IMR-90 (cell line): ENCODE measurements at regions not wholly inside any gene's neighbourhood (a gene's known extent, or its start where the extent isn't known, plus 50 kb on each side); places are given as distances from the start of the nearest gene placed in this dataset.

Source experiments
- ATAC-seq: fragments of 200-7000 bp; cut with Tn5 transposase; 2 replicates; pipeline ENCODE4 v1.9.1; 2020; ENCODE audit warnings: low read depth, mild to moderate bottlenecking, moderate library complexity
- BruUV-seq: library from RNA; stranded (reverse); fragments of 400-500 nt; replicated peaks from 2 replicates; lab custom pipeline; 2021; lab: Mats Ljungman, UMichigan
- CTCF ChIA-PET: fragments of 300-600 bp; formaldehyde crosslinking; extraction: SDS; loops from one replicate; lab custom pipeline; 2021; ENCODE audit warnings: antibody characterized with exemption; lab: Yijun Ruan, JAX
- POLR2A ChIA-PET: fragments of 300-600 bp; sonication (Branson Sonifier 250); formaldehyde crosslinking; loops from one replicate; lab custom pipeline; 2022; ENCODE audit warnings: antibody characterized with exemption; ENCODE audit not compliant: unreplicated experiment; lab: Charles Lee
- DNase-seq: peaks from one replicate; pipeline ENCODE4 v3.0.0; 2013
- H2AFZ ChIP-seq: replicated peaks from 2 replicates; pipeline ENCODE3; 2013; ENCODE audit warnings: low read length, mild to moderate bottlenecking; ENCODE audit not compliant: poor library complexity
- H2AK5ac ChIP-seq: 2 replicates; pipeline ENCODE4 v1.6.1; 2013; ENCODE audit warnings: low read depth, low read length, inconsistent platforms
- H2AK9ac ChIP-seq: replicated peaks from 2 replicates; pipeline ENCODE3; 2013; ENCODE audit warnings: mild to moderate bottlenecking, low read depth, low read length, moderate library complexity; ENCODE audit not compliant: poor library complexity
- H2BK120ac ChIP-seq: 2 replicates; pipeline ENCODE4 v1.6.1; 2013; ENCODE audit warnings: low read depth, low read length, inconsistent platforms
- H2BK15ac ChIP-seq: 3 replicates; pipeline ENCODE4 v1.6.1; 2013; ENCODE audit warnings: low read depth, low read length, inconsistent platforms
- H2BK20ac ChIP-seq: 2 replicates; pipeline ENCODE4 v1.6.1; 2013; ENCODE audit warnings: low read depth, mild to moderate bottlenecking, inconsistent platforms, low read length, moderate library complexity
- H2BK5ac ChIP-seq: 2 replicates; pipeline ENCODE4 v1.6.1; 2013; ENCODE audit warnings: mild to moderate bottlenecking, low read depth, low read length, inconsistent platforms; ENCODE audit not compliant: poor library complexity, severe bottlenecking
- H3K14ac ChIP-seq: replicated peaks from 2 replicates; pipeline ENCODE4 v1.6.1; 2013; ENCODE audit warnings: low read depth, low read length, inconsistent platforms
- H3K18ac ChIP-seq: 2 replicates; pipeline ENCODE4 v1.6.1; 2013; ENCODE audit warnings: low read depth, low read length, control low read depth
- H3K23ac ChIP-seq: 2 replicates; pipeline ENCODE4 v1.6.1; 2013; ENCODE audit warnings: low read depth, low read length, inconsistent platforms
- H3K27ac ChIP-seq: 2 replicates; pipeline ENCODE4 v1.5.1; 2013; ENCODE audit warnings: mild to moderate bottlenecking, control low read depth, low read length; ENCODE audit not compliant: insufficient read depth
- H3K27me3 ChIP-seq: 2 replicates; pipeline ENCODE4 v1.6.1; 2013; ENCODE audit warnings: low read length; ENCODE audit not compliant: control insufficient read depth, insufficient read depth
- H3K36me3 ChIP-seq: 2 replicates; pipeline ENCODE4 v1.6.1; 2013; ENCODE audit warnings: low read length, mixed read lengths; ENCODE audit not compliant: control insufficient read depth, insufficient read depth
- H3K4ac ChIP-seq: 2 replicates; pipeline ENCODE4 v1.6.1; 2013; ENCODE audit warnings: low read depth, low read length, inconsistent platforms
- H3K4me1 ChIP-seq: 2 replicates; pipeline ENCODE4 v1.6.1; 2013; ENCODE audit warnings: low read length, mixed read lengths; ENCODE audit not compliant: control insufficient read depth, insufficient read depth
- H3K4me2 ChIP-seq: 2 replicates; pipeline ENCODE4 v1.6.1; 2013; ENCODE audit warnings: low read depth, mild to moderate bottlenecking, control low read depth, low read length, moderate library complexity
- H3K4me3 ChIP-seq: 2 replicates; pipeline ENCODE4 v1.5.1; 2013; ENCODE audit warnings: low read depth, mild to moderate bottlenecking, control low read depth, low read length, moderate library complexity; ENCODE audit not compliant: insufficient read depth
- H3K56ac ChIP-seq: 2 replicates; pipeline ENCODE4 v1.6.1; 2013; ENCODE audit warnings: low read length, inconsistent platforms; ENCODE audit not compliant: insufficient read depth; ENCODE audit errors: extremely low read depth
- H3K79me1 ChIP-seq, 2 experiments: 2 replicates each; pipeline ENCODE4 v1.6.1; 2013; ENCODE audit warnings: low read length in 2 of 2, inconsistent platforms in 1 of 2, low read depth in 1 of 2
- H3K9ac ChIP-seq: 2 replicates; pipeline ENCODE4 v1.6.1; 2013; ENCODE audit warnings: low read depth, low read length, control low read depth
- H3K9me1 ChIP-seq: 2 replicates; pipeline ENCODE4 v1.6.1; 2013; ENCODE audit warnings: low read length, inconsistent platforms; ENCODE audit not compliant: insufficient read depth
- H3K9me3 ChIP-seq: 2 replicates; pipeline ENCODE4 v1.6.1; 2013; ENCODE audit warnings: low read length; ENCODE audit not compliant: control insufficient read depth, insufficient read depth
- H4K20me1 ChIP-seq: 2 replicates; pipeline ENCODE4 v1.6.1; 2013; ENCODE audit warnings: low read length, inconsistent platforms; ENCODE audit not compliant: insufficient read depth
- H4K5ac ChIP-seq: 2 replicates; pipeline ENCODE4 v1.6.1; 2013; ENCODE audit warnings: mild to moderate bottlenecking, low read depth, low read length, control low read depth
- H4K8ac ChIP-seq, 2 experiments: 2 replicates each; pipeline ENCODE4 v1.6.1; 2013; ENCODE audit warnings: low read depth in 2 of 2, low read length in 2 of 2, control low read depth in 1 of 2, inconsistent platforms in 1 of 2
- H4K91ac ChIP-seq: 2 replicates; pipeline ENCODE4 v1.6.1; 2013; ENCODE audit warnings: low read depth, low read length, inconsistent platforms; ENCODE audit not compliant: insufficient read depth
- BHLHE40 ChIP-seq: fragments of 150-350 bp; IDR thresholded peaks from 2 replicates; pipeline ENCODE4 v1.6.1; 2016; ENCODE audit warnings: mild to moderate bottlenecking, low read depth, low read length
- CHD1 ChIP-seq: IDR thresholded peaks from 2 replicates; pipeline ENCODE4 v1.6.1; 2012; ENCODE audit warnings: low read depth, low read length, improper control_type of control experiment
- MAFK ChIP-seq: IDR thresholded peaks from 2 replicates; pipeline ENCODE4 v1.6.1; 2012; ENCODE audit warnings: low read depth, low read length, improper control_type of control experiment
- NFE2L2 ChIP-seq: fragments of 150-350 bp; IDR thresholded peaks from 2 replicates; pipeline ENCODE4 v1.6.1; 2016; ENCODE audit warnings: low read depth, mild to moderate bottlenecking, low read length
- POLR2A ChIP-seq: IDR thresholded peaks from 2 replicates; pipeline ENCODE4 v1.6.1; 2012; ENCODE audit warnings: mild to moderate bottlenecking, low read depth, low read length
- RAD21 ChIP-seq: IDR thresholded peaks from 2 replicates; pipeline ENCODE4 v1.6.1; 2012; ENCODE audit warnings: low read length, improper control_type of control experiment
- RCOR1 ChIP-seq: IDR thresholded peaks from 2 replicates; pipeline ENCODE4 v1.6.1; 2012; ENCODE audit warnings: mild to moderate bottlenecking, low read length, improper control_type of control experiment; ENCODE audit not compliant: insufficient replicate concordance
- WGBS, 2 experiments: methylation state at CpG; one replicate each; pipeline versions ENCODE4 v1.1.5 to v1.1.7; 2013; ENCODE audit warnings: missing lambda C conversion rate in 2 of 2; ENCODE audit not compliant: insufficient read length in 1 of 2; ENCODE audit errors: extremely low coverage in 2 of 2; 5-methylcytosine and 5-hydroxymethylcytosine counted together
- dilution Hi-C: fragments of 300-500 bp; cut with HindIII; formaldehyde crosslinking; loops from one replicate; pipeline ENCODE4 v1.14.3; 2018; ENCODE audit warnings: low sequenced_read_pairs; ENCODE audit not compliant: unreplicated experiment
- in situ Hi-C: fragments of 300-500 bp; cut with MboI; formaldehyde crosslinking; loops from 3 replicates; pipeline ENCODE4 v1.14.3; 2019; ENCODE audit warnings: low sequenced_read_pairs, inconsistent platforms, mixed read lengths
- intact Hi-C: fragments of 100-400 bp; cut with micrococcal nuclease; formaldehyde crosslinking; loops from 2 replicates; pipeline ENCODE4 v1.10.0; 2022
- TF ChIP-seq, protein P1 (sequence below): fragments of 150-350 bp; IDR thresholded peaks from 2 replicates; pipeline ENCODE4 v1.6.1; 2017; ENCODE audit warnings: mild to moderate bottlenecking, antibody characterized with exemption, low read length, low read depth
- TF ChIP-seq, protein P2 (sequence below): fragments of 150-350 bp; IDR thresholded peaks from 2 replicates; pipeline ENCODE4 v1.6.1; 2016; ENCODE audit warnings: low read depth, mild to moderate bottlenecking, low read length, moderate library complexity, borderline replicate concordance

DNA sequence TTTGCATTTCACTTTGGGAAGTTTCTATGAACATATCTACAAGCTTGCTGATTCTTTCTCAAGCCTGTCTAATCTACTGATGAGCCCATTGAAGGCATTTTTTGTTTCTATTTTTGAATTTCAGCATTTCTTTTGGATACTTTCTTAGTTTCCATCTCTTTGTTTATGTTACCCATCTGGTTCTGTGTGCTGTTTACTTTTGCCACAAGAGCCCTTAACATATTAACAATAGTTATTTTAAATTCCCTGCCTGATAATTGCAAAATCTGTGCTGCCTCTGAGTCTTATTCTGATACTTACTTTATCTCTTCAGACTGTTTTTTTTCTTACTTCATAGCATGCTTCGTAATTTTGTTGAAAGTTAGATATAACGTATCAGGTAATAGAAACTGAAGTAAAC is 75.8 kb upstream of the ZRANB2 start:
- Histone ChIP-seq H3K14ac (no peak overlapping the region), H2BK15ac (no peak overlapping the region), H3K27me3 (no peaks in the 10 kb centered on the region), H4K8ac (no peak overlapping the region), H3K9ac (no peak overlapping the region), H3K4ac (no peak overlapping the region), H3K36me3 (no peaks in the 10 kb centered on the region), H3K4me2 (no peak overlapping the region), H4K20me1 (no peaks in the 10 kb centered on the region), H2BK120ac (no peak overlapping the region), H3K27ac (no peak overlapping the region), H2BK5ac (no peak overlapping the region), H4K91ac (no peak overlapping the region), H2AFZ (no peak overlapping the region), H3K56ac (no peak overlapping the region), H2AK9ac (no peak overlapping the region), H2BK20ac (no peak overlapping the region), H4K5ac (no peak overlapping the region), H3K4me1 (no peaks in the 10 kb centered on the region), H2AK5ac (no peak overlapping the region), H3K9me1 (no peaks in the 10 kb centered on the region), H3K4me3 (no peak overlapping the region), H3K9me3 (no peaks in the 10 kb centered on the region; the same call in 1 of the 2 replicates), H3K23ac (no peak overlapping the region), H3K18ac (no peak overlapping the region), H3K79me1 (no peaks in the 10 kb centered on the region)
- DNase-seq (no peak), ATAC-seq (peak; percentile 37)
- POLR2A ChIA-PET = no interaction called here
- no TSS peak for BruUV-seq
- in situ Hi-C loops = no loop called here
- intact Hi-C loops = no loop called here
- dilution Hi-C loops = no loop called here
- no peak for TF ChIP-seq RCOR1
- no peak for TF ChIP-seq POLR2A
- no peak for TF ChIP-seq CHD1
- TF ChIP-seq BHLHE40 = no peak
- TF ChIP-seq, protein P1, sequence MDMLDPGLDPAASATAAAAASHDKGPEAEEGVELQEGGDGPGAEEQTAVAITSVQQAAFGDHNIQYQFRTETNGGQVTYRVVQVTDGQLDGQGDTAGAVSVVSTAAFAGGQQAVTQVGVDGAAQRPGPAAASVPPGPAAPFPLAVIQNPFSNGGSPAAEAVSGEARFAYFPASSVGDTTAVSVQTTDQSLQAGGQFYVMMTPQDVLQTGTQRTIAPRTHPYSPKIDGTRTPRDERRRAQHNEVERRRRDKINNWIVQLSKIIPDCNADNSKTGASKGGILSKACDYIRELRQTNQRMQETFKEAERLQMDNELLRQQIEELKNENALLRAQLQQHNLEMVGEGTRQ = no peak
- TF ChIP-seq MAFK = no peak
- no peak for TF ChIP-seq NFE2L2
- TF ChIP-seq, protein P2, sequence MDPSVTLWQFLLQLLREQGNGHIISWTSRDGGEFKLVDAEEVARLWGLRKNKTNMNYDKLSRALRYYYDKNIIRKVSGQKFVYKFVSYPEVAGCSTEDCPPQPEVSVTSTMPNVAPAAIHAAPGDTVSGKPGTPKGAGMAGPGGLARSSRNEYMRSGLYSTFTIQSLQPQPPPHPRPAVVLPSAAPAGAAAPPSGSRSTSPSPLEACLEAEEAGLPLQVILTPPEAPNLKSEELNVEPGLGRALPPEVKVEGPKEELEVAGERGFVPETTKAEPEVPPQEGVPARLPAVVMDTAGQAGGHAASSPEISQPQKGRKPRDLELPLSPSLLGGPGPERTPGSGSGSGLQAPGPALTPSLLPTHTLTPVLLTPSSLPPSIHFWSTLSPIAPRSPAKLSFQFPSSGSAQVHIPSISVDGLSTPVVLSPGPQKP = no peak
- no peak for TF ChIP-seq RAD21
- WGBS, 2 experiments = no CpG with 5 or more reads among the region's 2 CpGs
- CTCF ChIA-PET = interaction anchor here (1.0 kb wide), 1 partner anchor 16 kb away, joined by 3 read pairs; no protein-coding TSS in a partner anchor
